Panc1 (cell line): ENCODE measurements at regions not wholly inside any gene's neighbourhood (a gene's known extent, or its start where the extent isn't known, plus 50 kb on each side); places are given as distances from the start of the nearest gene placed in this dataset.
"Not testable (repeated sequence)": the region's sequence is repeated elsewhere in the genome, so short reads cannot be mapped to it uniquely, and the experiment has no call there.

ENCODE experiments used
- ATAC-seq: fragments of 200-7000 bp; cut with Tn5 transposase; 2 replicates; pipeline ENCODE4 v1.9.1; 2020; ENCODE audit warnings: mild to moderate bottlenecking, moderate library complexity
- BruUV-seq: library from RNA; stranded (reverse); fragments of 400-500 nt; replicated peaks from 2 replicates; lab custom pipeline; 2021; lab: Mats Ljungman, UMichigan
- CTCF ChIA-PET: fragments of 300-600 bp; sonication (Branson Sonifier 250); formaldehyde crosslinking; loops from one replicate; lab custom pipeline; 2022; ENCODE audit warnings: antibody characterized with exemption; lab: Charles Lee
- POLR2A ChIA-PET: fragments of 300-600 bp; sonication (Branson Sonifier 250); formaldehyde crosslinking; loops from one replicate; lab custom pipeline; 2022; ENCODE audit warnings: antibody characterized with exemption; lab: Charles Lee
- DNase-seq: peaks from one replicate; pipeline ENCODE4 v3.0.0-alpha.2; 2010; ENCODE audit warnings: low read depth, low spot score
- H3K27ac ChIP-seq: 2 replicates; pipeline ENCODE4 v1.5.1; 2011; ENCODE audit warnings: mild to moderate bottlenecking, low read length, inconsistent platforms
- H3K27me3 ChIP-seq: fragments of 200-500 bp; sonication (Bioruptor generic); 2 replicates; pipeline ENCODE4 v1.6.0; 2014; ENCODE audit warnings: low read length, inconsistent platforms; ENCODE audit not compliant: control insufficient read depth, insufficient read depth
- H3K36me3 ChIP-seq: fragments of 200-500 bp; sonication (Bioruptor generic); 2 replicates; pipeline ENCODE4 v1.5.1; 2014; ENCODE audit warnings: inconsistent platforms, mild to moderate bottlenecking, low read length, moderate library complexity; ENCODE audit not compliant: control insufficient read depth, insufficient read depth
- H3K4me1 ChIP-seq: 2 replicates; pipeline ENCODE4 v1.5.1; 2011; ENCODE audit warnings: inconsistent platforms, mild to moderate bottlenecking, low read length, moderate library complexity; ENCODE audit not compliant: control insufficient read depth, insufficient read depth
- H3K4me3 ChIP-seq, 2 experiments: 2 replicates each; pipeline ENCODE4 v1.5.1; 2011 to 2012; ENCODE audit warnings: low read depth in 2 of 2, low read length in 2 of 2, mild to moderate bottlenecking in 2 of 2, inconsistent platforms in 1 of 2, moderate library complexity in 1 of 2
- H3K9me3 ChIP-seq: fragments of 200-500 bp; sonication (Bioruptor generic); 2 replicates; pipeline ENCODE4 v1.5.1; 2014; ENCODE audit warnings: low read depth, mild to moderate bottlenecking, inconsistent platforms, low read length, moderate library complexity; ENCODE audit not compliant: control insufficient read depth, insufficient read depth
- POLR2AphosphoS5 ChIP-seq: IDR thresholded peaks from 2 replicates; pipeline ENCODE4 v1.6.1; 2012; ENCODE audit warnings: mild to moderate bottlenecking, low read depth, low read length, moderate library complexity
- SIN3A ChIP-seq: IDR thresholded peaks from 2 replicates; pipeline ENCODE4 v1.6.1; 2012; ENCODE audit warnings: low read depth, mild to moderate bottlenecking, low read length, moderate library complexity, borderline replicate concordance; ENCODE audit not compliant: insufficient read depth
- TCF7L2 ChIP-seq: IDR thresholded peaks from 2 replicates; pipeline ENCODE4 v1.6.1; 2011; ENCODE audit warnings: mild to moderate bottlenecking, low read depth, low read length, inconsistent platforms
- in situ Hi-C: cut with HindIII; loops from 2 replicates; pipeline ENCODE4 v1.10.0; 2016; ENCODE audit warnings: low sequenced_read_pairs, low pct_unique_long_range_greater_than_20kb
- intact Hi-C: fragments of 100-400 bp; cut with micrococcal nuclease; formaldehyde crosslinking; loops from one replicate; pipeline ENCODE4 v1.10.0; 2022; ENCODE audit not compliant: unreplicated experiment
- TF ChIP-seq, protein P1 (sequence below): fragments of 450-650 bp; IDR thresholded peaks from 2 replicates; pipeline ENCODE4 v1.5.1; 2017; ENCODE audit warnings: mild to moderate bottlenecking
- TF ChIP-seq, protein P2 (sequence below), 2 experiments: IDR thresholded peaks; 2 replicates each; pipeline ENCODE4 v1.6.1; 2011 to 2012; ENCODE audit warnings: low read depth in 2 of 2, control low read depth in 1 of 2, low read length in 1 of 2, mild to moderate bottlenecking in 1 of 2, moderate library complexity in 1 of 2; ENCODE audit not compliant: insufficient read depth in 1 of 2

DNA sequence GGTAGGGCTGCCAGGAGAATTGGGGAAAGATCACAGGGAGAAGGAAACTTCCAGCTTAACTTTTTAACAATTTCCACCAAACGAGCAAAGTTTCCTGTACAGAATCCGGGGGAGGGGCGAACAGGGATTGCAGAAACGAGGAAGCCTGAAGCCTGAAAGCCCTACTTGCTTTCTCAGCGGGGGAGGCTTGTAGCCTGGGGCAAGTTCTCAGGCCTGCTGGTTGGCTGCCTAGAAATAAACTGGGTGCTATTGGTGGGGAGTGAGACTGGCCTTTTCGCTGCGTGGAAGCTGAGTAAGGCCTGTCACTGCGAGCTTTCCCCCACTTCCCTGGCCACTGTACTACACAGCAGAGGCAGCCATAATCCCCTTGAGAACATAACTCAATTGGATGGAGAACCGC, 110.8 kb upstream of the ATP8A1 start:
- ATAC-seq (no peak), DNase-seq (no peak)
- intact Hi-C loops (no loop called here), in situ Hi-C loops (no loop called here)
- ChIA-PET CTCF (no interaction called here), POLR2A (interaction anchor here (0.7 kb wide), 1 partner anchor 113 kb away, joined by 4 read pairs; no protein-coding TSS in a partner anchor)
- no TSS peak for BruUV-seq
- Histone ChIP-seq H3K4me3 (no peak overlapping the region), H3K4me1 (no peaks in the 10 kb centered on the region), H3K27me3 (no peaks in the 10 kb centered on the region), H3K27ac (no peak overlapping the region), H3K36me3 (no peaks in the 10 kb centered on the region), H3K9me3 (no peaks in the 10 kb centered on the region)
- TF ChIP-seq, protein P1, sequence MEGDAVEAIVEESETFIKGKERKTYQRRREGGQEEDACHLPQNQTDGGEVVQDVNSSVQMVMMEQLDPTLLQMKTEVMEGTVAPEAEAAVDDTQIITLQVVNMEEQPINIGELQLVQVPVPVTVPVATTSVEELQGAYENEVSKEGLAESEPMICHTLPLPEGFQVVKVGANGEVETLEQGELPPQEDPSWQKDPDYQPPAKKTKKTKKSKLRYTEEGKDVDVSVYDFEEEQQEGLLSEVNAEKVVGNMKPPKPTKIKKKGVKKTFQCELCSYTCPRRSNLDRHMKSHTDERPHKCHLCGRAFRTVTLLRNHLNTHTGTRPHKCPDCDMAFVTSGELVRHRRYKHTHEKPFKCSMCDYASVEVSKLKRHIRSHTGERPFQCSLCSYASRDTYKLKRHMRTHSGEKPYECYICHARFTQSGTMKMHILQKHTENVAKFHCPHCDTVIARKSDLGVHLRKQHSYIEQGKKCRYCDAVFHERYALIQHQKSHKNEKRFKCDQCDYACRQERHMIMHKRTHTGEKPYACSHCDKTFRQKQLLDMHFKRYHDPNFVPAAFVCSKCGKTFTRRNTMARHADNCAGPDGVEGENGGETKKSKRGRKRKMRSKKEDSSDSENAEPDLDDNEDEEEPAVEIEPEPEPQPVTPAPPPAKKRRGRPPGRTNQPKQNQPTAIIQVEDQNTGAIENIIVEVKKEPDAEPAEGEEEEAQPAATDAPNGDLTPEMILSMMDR, result no peak
- TF ChIP-seq SIN3A (no peak), TCF7L2 (no peak), POLR2AphosphoS5 (no peak)
- TF ChIP-seq, protein P2, sequence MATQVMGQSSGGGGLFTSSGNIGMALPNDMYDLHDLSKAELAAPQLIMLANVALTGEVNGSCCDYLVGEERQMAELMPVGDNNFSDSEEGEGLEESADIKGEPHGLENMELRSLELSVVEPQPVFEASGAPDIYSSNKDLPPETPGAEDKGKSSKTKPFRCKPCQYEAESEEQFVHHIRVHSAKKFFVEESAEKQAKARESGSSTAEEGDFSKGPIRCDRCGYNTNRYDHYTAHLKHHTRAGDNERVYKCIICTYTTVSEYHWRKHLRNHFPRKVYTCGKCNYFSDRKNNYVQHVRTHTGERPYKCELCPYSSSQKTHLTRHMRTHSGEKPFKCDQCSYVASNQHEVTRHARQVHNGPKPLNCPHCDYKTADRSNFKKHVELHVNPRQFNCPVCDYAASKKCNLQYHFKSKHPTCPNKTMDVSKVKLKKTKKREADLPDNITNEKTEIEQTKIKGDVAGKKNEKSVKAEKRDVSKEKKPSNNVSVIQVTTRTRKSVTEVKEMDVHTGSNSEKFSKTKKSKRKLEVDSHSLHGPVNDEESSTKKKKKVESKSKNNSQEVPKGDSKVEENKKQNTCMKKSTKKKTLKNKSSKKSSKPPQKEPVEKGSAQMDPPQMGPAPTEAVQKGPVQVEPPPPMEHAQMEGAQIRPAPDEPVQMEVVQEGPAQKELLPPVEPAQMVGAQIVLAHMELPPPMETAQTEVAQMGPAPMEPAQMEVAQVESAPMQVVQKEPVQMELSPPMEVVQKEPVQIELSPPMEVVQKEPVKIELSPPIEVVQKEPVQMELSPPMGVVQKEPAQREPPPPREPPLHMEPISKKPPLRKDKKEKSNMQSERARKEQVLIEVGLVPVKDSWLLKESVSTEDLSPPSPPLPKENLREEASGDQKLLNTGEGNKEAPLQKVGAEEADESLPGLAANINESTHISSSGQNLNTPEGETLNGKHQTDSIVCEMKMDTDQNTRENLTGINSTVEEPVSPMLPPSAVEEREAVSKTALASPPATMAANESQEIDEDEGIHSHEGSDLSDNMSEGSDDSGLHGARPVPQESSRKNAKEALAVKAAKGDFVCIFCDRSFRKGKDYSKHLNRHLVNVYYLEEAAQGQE (IDR thresholded peaks at IDR 0.05; ENCODE audit: insufficient read depth in 1 of 2, low read depth in 2 of 2, low read length in 1 of 2), result no peak

DNA sequence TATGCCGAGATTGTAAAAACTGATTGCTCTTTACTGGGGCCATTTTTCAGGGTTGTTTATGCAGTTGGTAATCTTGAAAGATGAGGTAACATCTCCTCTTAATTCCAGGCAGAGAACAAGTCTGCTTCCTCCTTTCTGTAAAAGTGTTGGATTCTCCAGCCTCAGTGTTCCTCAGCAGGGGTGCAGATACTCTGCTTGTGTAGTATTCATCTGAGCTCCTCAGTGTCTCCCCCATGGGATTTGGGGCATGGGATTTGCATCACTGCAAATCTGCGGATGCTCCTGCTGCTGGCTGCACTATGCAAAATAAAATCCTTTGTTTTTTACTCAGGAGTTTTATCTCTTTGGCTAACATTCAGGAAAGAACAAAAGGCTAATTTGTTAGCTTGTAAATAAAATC, 104.9 kb upstream of the ATP8A1 start:
- in situ Hi-C loops (no loop called here), intact Hi-C loops (no loop called here)
- Histone ChIP-seq H3K27me3 (no peaks in the 10 kb centered on the region), H3K9me3 (no peaks in the 10 kb centered on the region), H3K4me3 (no peak overlapping the region), H3K36me3 (no peaks in the 10 kb centered on the region), H3K27ac (no peak overlapping the region), H3K4me1 (no peaks in the 10 kb centered on the region)
- DNase-seq (no peak), ATAC-seq (no peak)
- ChIA-PET CTCF (no interaction called here), POLR2A (no interaction called here)
- TF ChIP-seq, protein P1, result no peak
- TF ChIP-seq POLR2AphosphoS5 (no peak), TCF7L2 (no peak), SIN3A (no peak)
- TF ChIP-seq, protein P2 (IDR thresholded peaks at IDR 0.05; ENCODE audit: insufficient read depth in 1 of 2, low read depth in 2 of 2, low read length in 1 of 2), result no peak
- no TSS peak for BruUV-seq

DNA sequence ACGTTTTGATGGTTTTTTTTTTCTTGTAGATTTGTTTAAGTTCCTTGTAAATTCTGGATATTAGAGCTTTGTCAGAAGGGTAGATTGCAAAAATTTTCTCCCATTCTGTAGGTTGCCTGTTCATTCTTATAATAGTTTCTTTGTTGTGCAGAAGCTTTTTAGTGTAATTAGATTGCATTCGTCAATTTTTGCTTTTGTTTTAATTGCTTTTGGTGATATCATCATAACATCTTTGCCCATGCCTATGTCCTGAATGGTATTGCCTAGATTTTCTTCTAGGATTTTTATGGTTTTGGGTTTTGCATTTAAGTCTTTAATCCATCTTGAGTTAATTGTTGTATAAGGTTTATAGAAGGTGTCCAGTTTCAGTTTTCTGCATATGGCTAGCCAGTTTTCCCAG, 98.1 kb upstream of the ATP8A1 start:
- BruUV-seq, POLR2A ChIA-PET, H3K27me3 ChIP-seq, H3K4me3 ChIP-seq, intact Hi-C loops, H3K9me3 ChIP-seq, H3K36me3 ChIP-seq, H3K4me1 ChIP-seq, H3K27ac ChIP-seq, CTCF ChIA-PET, ATAC-seq, in situ Hi-C loops, DNase-seq: not testable (repeated sequence)
